Aorta (tissue), 5 donors: ENCODE measurements at regions not wholly inside any gene's neighbourhood (a gene's known extent, or its start where the extent isn't known, plus 50 kb on each side); places are given as distances from the start of the nearest gene placed in this dataset.
A peak's percentile ranks its signal among the peaks of the same experiment; 100 is the strongest.
"Not testable (repeated sequence)": the region's sequence is repeated elsewhere in the genome, so short reads cannot be mapped to it uniquely, and the experiment has no call there.

Source experiments
- ATAC-seq: fragments of 200-7000 bp; cut with Tn5 transposase; one replicate; pipeline ENCODE4 v1.9.1; 2022; ENCODE audit warnings: moderate library complexity; ENCODE audit not compliant: low FRiP score
- DNase-seq, 2 donors: peaks; one replicate each; pipeline ENCODE4 v3.0.0-alpha.2; 2020
- H3K27ac ChIP-seq, 2 donors: one replicate each; pipeline ENCODE4 v1.5.1; 2013; ENCODE audit warnings: low read length in 2 of 2, mild to moderate bottlenecking in 2 of 2, moderate library complexity in 2 of 2, control low read depth in 1 of 2, inconsistent platforms in 1 of 2, low read depth in 1 of 2
- H3K27me3 ChIP-seq, 2 donors: one replicate each; pipeline ENCODE4 v1.6.1; 2013; ENCODE audit warnings: control low read depth in 1 of 2, low read length in 1 of 2, mild to moderate bottlenecking in 1 of 2, moderate library complexity in 1 of 2; ENCODE audit not compliant: insufficient read depth in 2 of 2, control insufficient read depth in 1 of 2
- H3K36me3 ChIP-seq, 2 donors: one replicate each; pipeline ENCODE4 v1.6.1; 2013; ENCODE audit warnings: control low read depth in 1 of 2, low read length in 1 of 2, mild to moderate bottlenecking in 1 of 2; ENCODE audit not compliant: insufficient read depth in 2 of 2, control insufficient read depth in 1 of 2
- H3K4me1 ChIP-seq, 2 donors: one replicate each; pipeline ENCODE4 v1.6.1; 2013; ENCODE audit warnings: low read length in 2 of 2, control low read depth in 1 of 2, mild to moderate bottlenecking in 1 of 2, moderate library complexity in 1 of 2; ENCODE audit not compliant: insufficient read depth in 2 of 2, control insufficient read depth in 1 of 2
- H3K4me3 ChIP-seq, 2 donors: one replicate each; pipeline ENCODE4 v1.5.1; 2013; ENCODE audit warnings: low read length in 2 of 2, control low read depth in 1 of 2, mild to moderate bottlenecking in 1 of 2
- H3K9me3 ChIP-seq: one replicate; pipeline ENCODE4 v1.6.1; 2013; ENCODE audit warnings: mild to moderate bottlenecking, low read length; ENCODE audit not compliant: control insufficient read depth
- WGBS, 2 donors: extraction: QIAGEN DNeasy Blood & Tissue Kit; methylation state at CpG; one replicate each; pipeline ENCODE4 v1.1.7; 2013; 5-methylcytosine and 5-hydroxymethylcytosine counted together
- intact Hi-C, 2 donors: fragments of 100-400 bp; cut with DNase I; formaldehyde crosslinking; loops; one replicate each; pipeline versions ENCODE4 v1.14.2 to v1.15.0; 2022
- donor health status: healthy with polysubstance abuse.
- donor health status: Bipolar disorder and iron deficiency.
- donor health status: DM: no; HTN: no; CAD: no.
- donor health status: DM: no; HTN: no; CAD: no.
- donor health status: DM: yes; HTN: yes; CAD: no.

- intact Hi-C loops: loop anchor here (5.0 kb wide), 1 partner anchor 332 kb away; no protein-coding TSS in a partner anchor
- 75% methylated on average over 19 to 20 of the region's 22 CpGs for WGBS, 2 donors
- DNase-seq: peak in 1 of 2 donors; percentile 52
- not testable (repeated sequence) for H3K4me1 ChIP-seq, H3K4me3 ChIP-seq, H3K27me3 ChIP-seq, H3K27ac ChIP-seq, H3K9me3 ChIP-seq, H3K36me3 ChIP-seq
- peak; percentile 21 for ATAC-seq
These were observed 356.7 kb downstream of the ADGRD1 start for GRCh38 chr12:131310227-131310969.

GRCh38 chr12:131311279-131311722 lies 357.6 kb downstream of the ADGRD1 start:
- not testable (repeated sequence) for H3K27ac ChIP-seq, H3K36me3 ChIP-seq, H3K9me3 ChIP-seq, ATAC-seq, H3K4me1 ChIP-seq, H3K4me3 ChIP-seq, H3K27me3 ChIP-seq
- peak in 1 of 2 donors; percentile 49 for DNase-seq
- 25 to 30% methylated on average over 10 of the region's 12 CpGs for WGBS, 2 donors
- intact Hi-C loops: loop anchor here (5.0 kb wide), 1 partner anchor 331 kb away; no protein-coding TSS in a partner anchor

DNA sequence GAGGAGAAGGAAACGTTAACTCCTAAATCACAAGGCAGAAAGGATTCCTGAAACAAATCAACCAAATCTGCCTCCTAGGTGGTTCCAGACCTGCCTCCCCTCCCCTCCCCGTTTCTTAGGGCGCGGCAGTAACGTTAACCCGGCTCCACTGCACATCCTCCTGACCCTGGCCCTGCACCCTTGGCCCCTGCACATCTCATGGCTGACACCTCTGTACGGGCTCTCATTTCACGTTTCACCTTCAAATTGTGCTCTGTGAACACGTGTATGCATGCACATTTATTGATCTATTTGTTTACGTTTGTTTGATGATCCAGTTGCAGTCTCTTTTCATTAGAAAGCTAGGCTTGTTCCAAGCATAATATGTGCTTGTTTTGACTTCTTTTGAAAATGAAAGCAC lies 358.1 kb downstream of the ADGRD1 start:
- no peaks in the 10 kb centered on the region for H3K27me3 ChIP-seq
- no peak for ATAC-seq

DNA sequence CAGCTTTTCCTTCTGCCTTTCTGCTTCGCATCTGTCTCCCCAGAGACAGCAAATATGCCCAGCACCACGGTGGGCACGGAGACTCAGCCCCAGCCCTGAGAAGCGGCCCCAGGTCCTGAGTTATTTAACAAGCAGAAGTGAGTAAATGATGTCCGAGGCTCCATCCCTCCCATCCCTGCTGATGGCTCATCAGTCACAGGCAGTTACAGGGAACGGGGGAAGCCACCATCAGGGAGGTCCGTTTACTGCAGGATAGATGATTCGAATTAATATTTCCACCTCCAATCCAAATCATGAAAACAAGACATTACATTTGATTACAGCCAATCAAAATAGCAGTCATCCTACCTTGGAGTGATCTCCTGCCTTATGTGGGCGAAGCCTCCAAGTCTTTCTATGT lies 358.7 kb downstream of the ADGRD1 start:
- H3K4me3 ChIP-seq, ATAC-seq, H3K36me3 ChIP-seq, H3K4me1 ChIP-seq, H3K9me3 ChIP-seq, DNase-seq, H3K27me3 ChIP-seq, H3K27ac ChIP-seq: not testable (repeated sequence)
- 58 to 59% methylated on average over 8 of the region's 9 CpGs for WGBS, 2 donors
- intact Hi-C loops: loop anchor here (5.0 kb wide), 1 partner anchor 330 kb away; no protein-coding TSS in a partner anchor

More for the DNA sequence above, 358.1 kb downstream of the ADGRD1 start:
- Histone ChIP-seq H3K9me3 (no peaks in the 10 kb centered on the region), H3K27ac (no peak overlapping the region), H3K4me1 (no peaks in the 10 kb centered on the region), H3K4me3 (no peak overlapping the region), H3K36me3 (no peaks in the 10 kb centered on the region)
- peak in 1 of 2 donors; percentile 45 for DNase-seq
- WGBS, 2 donors: 30 to 44% methylated on average over 10 of the region's 10 CpGs
- intact Hi-C loops: loop anchor here (5.0 kb wide), 1 partner anchor 331 kb away; no protein-coding TSS in a partner anchor

DNA sequence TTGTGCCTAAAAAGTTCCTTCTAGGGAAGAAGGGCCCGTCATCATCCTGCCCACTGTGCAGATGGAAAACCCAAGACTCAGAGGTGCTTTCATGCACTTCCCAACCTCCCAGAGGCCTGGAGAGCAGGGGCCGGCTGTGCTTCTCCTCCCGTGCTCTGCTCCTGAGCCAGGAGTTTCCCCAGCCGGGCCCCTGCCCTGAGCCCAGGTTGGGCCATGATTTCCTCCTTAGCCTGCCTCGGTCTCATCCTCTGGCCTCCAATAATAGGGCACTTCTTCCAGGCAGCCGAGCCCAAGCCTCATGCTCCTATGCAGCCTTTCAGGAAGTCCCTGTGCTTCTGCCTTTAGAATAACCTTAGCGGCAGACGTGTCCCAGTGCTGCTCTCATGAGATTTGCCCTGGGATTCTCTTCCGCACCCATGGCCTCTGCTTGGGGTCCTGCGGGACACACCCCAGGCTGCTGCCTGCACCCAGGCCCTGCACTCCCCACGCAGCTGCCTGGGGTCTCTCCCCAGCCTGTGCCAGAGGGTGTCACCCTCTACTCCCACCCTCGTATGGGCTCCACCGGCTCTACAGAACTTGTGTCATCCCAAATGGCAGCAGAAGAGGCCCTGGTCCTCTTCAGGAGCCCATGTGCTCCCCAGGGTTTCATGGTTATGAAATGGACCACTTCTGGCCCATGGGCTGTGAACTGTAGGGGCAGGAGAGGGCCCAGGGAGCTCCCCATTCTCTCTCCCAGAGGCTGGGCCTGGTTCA lies 359.3 kb downstream of the ADGRD1 start:
- H3K4me1 ChIP-seq: no peaks in the 10 kb centered on the region
- no peak overlapping the region for H3K4me3 ChIP-seq
- no peaks in the 10 kb centered on the region for H3K36me3 ChIP-seq
- 74 to 77% methylated on average over 12 to 13 of the region's 13 CpGs for WGBS, 2 donors
- H3K27me3 ChIP-seq: no peaks in the 10 kb centered on the region
- intact Hi-C loops: loop anchor here (5.0 kb wide), 1 partner anchor 329 kb away; no protein-coding TSS in a partner anchor
- DNase-seq: no peak
- H3K9me3 ChIP-seq: no peaks in the 10 kb centered on the region
- no peak overlapping the region for H3K27ac ChIP-seq
- ATAC-seq: no peak

- no peaks in the 10 kb centered on the region for H3K36me3 ChIP-seq
- 41 to 42% methylated on average over 4 of the region's 4 CpGs for WGBS, 2 donors
- no peak overlapping the region for H3K27ac ChIP-seq
- DNase-seq: no peak
- H3K9me3 ChIP-seq: no peaks in the 10 kb centered on the region
- H3K27me3 ChIP-seq: no peaks in the 10 kb centered on the region
- no peak overlapping the region for H3K4me3 ChIP-seq
- no peak for ATAC-seq
- intact Hi-C loops: loop anchor here (5.0 kb wide), 1 partner anchor 329 kb away; no protein-coding TSS in a partner anchor
- H3K4me1 ChIP-seq: no peaks in the 10 kb centered on the region
These were observed 359.9 kb downstream of the ADGRD1 start for GRCh38 chr12:131313635-131314034.

GRCh38 chr12:131314524-131315090 lies 360.9 kb downstream of the ADGRD1 start:
- Histone ChIP-seq H3K4me1 (no peaks in the 10 kb centered on the region), H3K36me3 (no peaks in the 10 kb centered on the region), H3K9me3 (no peaks in the 10 kb centered on the region), H3K4me3 (no peak overlapping the region), H3K27me3 (no peaks in the 10 kb centered on the region), H3K27ac (no peak overlapping the region)
- intact Hi-C loops: loop anchor here (5.0 kb wide), 1 partner anchor 328 kb away; no protein-coding TSS in a partner anchor
- ATAC-seq (no peak), DNase-seq (no peak)

- Histone ChIP-seq H3K36me3 (no peaks in the 10 kb centered on the region), H3K4me3 (no peak overlapping the region), H3K27me3 (no peaks in the 10 kb centered on the region), H3K9me3 (no peaks in the 10 kb centered on the region), H3K4me1 (no peaks in the 10 kb centered on the region), H3K27ac (no peak overlapping the region)
- ATAC-seq (no peak), DNase-seq (no peak)
- intact Hi-C loops: no loop called here
- 72 to 79% methylated on average over 3 of the region's 3 CpGs for WGBS, 2 donors
These were observed 361.9 kb downstream of the ADGRD1 start for GRCh38 chr12:131315601-131316000.
